CD8-positive, alpha-beta memory T cell (primary cell): ENCODE measurements at regions not wholly inside any gene's neighbourhood (a gene's known extent, or its start where the extent isn't known, plus 50 kb on each side); places are given as distances from the start of the nearest gene placed in this dataset.
"Not testable (repeated sequence)": the region's sequence is repeated elsewhere in the genome, so short reads cannot be mapped to it uniquely, and the experiment has no call there.

Experiments used
- CTCF ChIA-PET: fragments of 350-600 bp; sonication (Branson Sonifier 250); formaldehyde crosslinking; loops from one replicate; lab custom pipeline; 2021; ENCODE audit warnings: antibody characterized with exemption; lab: Charles Lee
- POLR2A ChIA-PET: fragments of 350-600 bp; sonication (Branson Sonifier 250); formaldehyde crosslinking; loops from one replicate; lab custom pipeline; 2021; ENCODE audit warnings: antibody characterized with exemption; lab: Charles Lee
- DNase-seq, 5 donors: peaks; one replicate each; pipeline versions ENCODE4 v3.0.0 to v3.0.0-alpha.2; 2020 to 2022; ENCODE audit warnings: mixed read lengths in 1 of 5
- H3K27ac ChIP-seq: one replicate; pipeline ENCODE4 v1.7.0; 2013; ENCODE audit warnings: low read depth, mild to moderate bottlenecking, low read length, moderate library complexity
- H3K27me3 ChIP-seq: 2 replicates; pipeline ENCODE4 v1.7.0; 2013; ENCODE audit warnings: low read length, mild to moderate bottlenecking; ENCODE audit not compliant: insufficient read depth, poor library complexity, severe bottlenecking
- H3K36me3 ChIP-seq: 2 replicates; pipeline ENCODE4 v1.7.0; 2013; ENCODE audit warnings: mild to moderate bottlenecking, low read length, moderate library complexity; ENCODE audit not compliant: insufficient read depth
- H3K4me1 ChIP-seq: 2 replicates; pipeline ENCODE4 v1.7.0; 2013; ENCODE audit warnings: mild to moderate bottlenecking, low read length, moderate library complexity; ENCODE audit not compliant: insufficient read depth
- H3K4me3 ChIP-seq: 2 replicates; pipeline ENCODE4 v1.7.0; 2013; ENCODE audit warnings: mild to moderate bottlenecking, low read length
- H3K9me3 ChIP-seq: 2 replicates; pipeline ENCODE4 v1.7.0; 2013; ENCODE audit warnings: mild to moderate bottlenecking, low read length
- H3K27ac Mint-ChIP-seq, 8 donors: one replicate each; pipeline ENCODE4 v1.8.0; 2020 to 2021; ENCODE audit warnings: mixed read lengths in 8 of 8, mild to moderate bottlenecking in 6 of 8, inconsistent platforms in 3 of 8, moderate library complexity in 3 of 8
- H3K27me3 Mint-ChIP-seq, 2 donors: one replicate each; pipeline ENCODE4 v1.8.0; 2020 to 2021; ENCODE audit warnings: mixed read lengths in 2 of 2, mild to moderate bottlenecking in 1 of 2, moderate library complexity in 1 of 2
- H3K36me3 Mint-ChIP-seq, 3 donors: one replicate each; pipeline ENCODE4 v1.8.0; 2020 to 2021; ENCODE audit warnings: mixed read lengths in 3 of 3, inconsistent platforms in 1 of 3, mild to moderate bottlenecking in 1 of 3
- H3K4me1 Mint-ChIP-seq, 3 donors: one replicate each; pipeline ENCODE4 v1.8.0; 2020 to 2021; ENCODE audit warnings: mixed read lengths in 3 of 3, inconsistent platforms in 1 of 3, mild to moderate bottlenecking in 1 of 3
- H3K4me3 Mint-ChIP-seq, 7 donors: one replicate each; pipeline ENCODE4 v1.8.0; 2020 to 2021; ENCODE audit warnings: mixed read lengths in 7 of 7, mild to moderate bottlenecking in 6 of 7, moderate library complexity in 4 of 7, inconsistent platforms in 2 of 7
- H3K9me3 Mint-ChIP-seq, 5 donors: one replicate each; pipeline ENCODE4 v1.8.0; 2020 to 2022; ENCODE audit warnings: mixed read lengths in 5 of 5, mild to moderate bottlenecking in 3 of 5, moderate library complexity in 2 of 5, inconsistent platforms in 1 of 5

DNA sequence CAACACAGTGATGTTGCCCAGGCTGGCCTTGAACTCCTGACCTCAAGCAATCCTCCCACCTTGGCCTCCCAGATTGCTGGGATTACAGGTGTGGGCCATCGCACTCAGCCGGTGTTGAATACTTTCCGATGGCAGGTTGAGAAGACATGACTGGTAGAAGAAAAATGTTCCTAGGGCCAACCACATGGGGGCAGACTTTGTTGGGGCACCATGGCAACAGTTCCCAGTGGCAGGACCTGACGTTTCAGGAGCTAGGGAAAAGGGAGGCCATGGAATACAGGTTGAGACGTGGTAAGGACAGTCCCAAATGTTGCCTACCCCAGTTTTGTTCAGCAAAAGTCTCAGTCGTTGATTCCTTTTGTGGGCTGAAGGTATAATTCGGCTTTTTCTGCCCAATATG, 134.6 kb downstream of the ASMT start:
- H3K4me3 ChIP-seq, result no peak overlapping the region
- no peak overlapping the region for H3K27ac ChIP-seq
- no peak overlapping the region for H3K4me3 Mint-ChIP-seq
- peaks cover 0 to 2% of the 10 kb centered on the region in 2 donors for H3K27me3 Mint-ChIP-seq
- H3K27me3 ChIP-seq, result no peaks in the 10 kb centered on the region
- peaks cover 8% of the 10 kb centered on the region in 3 donors for H3K4me1 Mint-ChIP-seq
- no peaks in the 10 kb centered on the region for H3K9me3 ChIP-seq
- H3K9me3 Mint-ChIP-seq, result peaks cover 9 to 36% (median 19%) of the 10 kb centered on the region in 5 donors
- ChIA-PET POLR2A (no interaction called here), CTCF (no interaction called here)
- peaks cover 26 to 56% (median 34%) of the 10 kb centered on the region in 3 donors for H3K36me3 Mint-ChIP-seq
- H3K4me1 ChIP-seq, result no peaks in the 10 kb centered on the region
- H3K27ac Mint-ChIP-seq, result no peak overlapping the region
- DNase-seq, result no peak
- H3K36me3 ChIP-seq, result no peaks in the 10 kb centered on the region

DNA sequence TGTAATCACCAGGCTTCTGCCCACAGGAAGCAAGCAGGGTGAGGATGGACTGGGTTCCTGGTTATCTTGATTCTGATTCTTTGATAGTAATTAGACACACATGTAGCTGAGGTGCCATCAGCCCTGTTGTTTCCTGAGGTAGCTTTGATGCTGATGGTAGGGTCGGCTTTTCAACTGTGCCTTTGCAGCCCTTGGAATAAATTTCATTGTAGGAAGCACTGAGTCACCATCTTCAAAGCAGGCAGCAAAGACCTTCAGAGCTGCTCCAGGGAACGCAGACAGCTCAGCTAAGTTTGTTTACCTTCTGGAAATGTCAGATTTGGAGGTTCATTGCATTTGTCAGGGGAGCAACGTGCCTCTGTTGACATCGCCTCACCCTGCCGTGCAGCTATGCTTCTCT, 135.4 kb downstream of the ASMT start:
- Histone ChIP-seq H3K9me3 (no peaks in the 10 kb centered on the region), H3K27ac (no peak overlapping the region), H3K4me1 (no peaks in the 10 kb centered on the region), H3K4me3 (no peak overlapping the region), H3K36me3 (no peaks in the 10 kb centered on the region), H3K27me3 (no peaks in the 10 kb centered on the region)
- Mint-ChIP-seq H3K4me3 (no peak overlapping the region), H3K36me3 (peaks cover 19 to 51% (median 30%) of the 10 kb centered on the region in 3 donors), H3K27me3 (peaks cover 0 to 2% of the 10 kb centered on the region in 2 donors), H3K4me1 (peaks cover 8% of the 10 kb centered on the region in 3 donors), H3K9me3 (peaks cover 14 to 37% (median 23%) of the 10 kb centered on the region in 5 donors), H3K27ac (no peak overlapping the region)
- ChIA-PET CTCF (no interaction called here), POLR2A (no interaction called here)
- no peak for DNase-seq

DNA sequence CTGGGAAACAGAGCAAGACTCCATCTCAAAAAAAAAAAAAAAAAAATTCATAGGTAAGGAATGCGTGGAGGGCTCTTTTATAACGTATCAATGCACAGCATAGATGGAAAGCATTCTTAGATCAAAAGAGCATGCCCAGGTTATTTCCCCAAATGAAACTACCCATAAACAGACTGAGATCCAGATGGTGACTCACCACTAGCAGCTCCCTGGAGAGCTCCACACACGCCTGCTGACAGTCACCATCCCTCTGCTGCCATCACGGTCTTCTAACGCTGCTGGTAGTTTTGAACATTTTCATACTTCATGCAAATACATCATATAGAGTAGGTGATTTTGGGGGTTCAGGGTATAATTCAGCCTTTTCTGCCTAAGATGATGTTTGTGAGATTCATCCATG, 136.9 kb downstream of the ASMT start:
- Mint-ChIP-seq H3K4me3 (no peak overlapping the region), H3K4me1 (peaks cover 8% of the 10 kb centered on the region in 3 donors), H3K27ac (no peak overlapping the region), H3K9me3 (peaks cover 17 to 41% (median 30%) of the 10 kb centered on the region in 5 donors), H3K36me3 (peaks cover 20 to 48% (median 29%) of the 10 kb centered on the region in 3 donors), H3K27me3 (peaks cover 0 to 2% of the 10 kb centered on the region in 2 donors)
- ChIA-PET POLR2A (no interaction called here), CTCF (no interaction called here)
- no peaks in the 10 kb centered on the region for H3K36me3 ChIP-seq
- no peak overlapping the region for H3K4me3 ChIP-seq
- H3K9me3 ChIP-seq, result no peaks in the 10 kb centered on the region
- DNase-seq, result no peak
- no peak overlapping the region for H3K27ac ChIP-seq
- H3K27me3 ChIP-seq, result no peaks in the 10 kb centered on the region
- no peaks in the 10 kb centered on the region for H3K4me1 ChIP-seq

DNA sequence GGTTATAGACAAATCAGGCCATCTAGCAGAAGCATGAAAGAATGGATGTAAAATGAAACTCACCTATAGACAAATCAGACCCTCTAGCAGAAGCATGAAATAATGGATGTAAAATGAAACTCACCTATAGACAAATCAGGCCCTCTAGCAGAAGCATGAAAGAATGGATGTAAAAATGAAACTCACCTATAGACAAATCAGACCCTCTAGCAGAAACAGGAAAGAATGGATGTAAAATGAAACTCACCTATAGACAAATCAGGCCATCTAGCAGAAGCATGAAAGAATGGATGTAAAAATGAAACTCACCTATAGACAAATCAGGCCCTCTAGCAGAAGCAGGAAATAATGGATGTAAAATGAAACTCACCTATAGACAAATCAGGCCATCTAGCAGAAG, 137.9 kb downstream of the ASMT start:
- H3K4me3 Mint-ChIP-seq, H3K4me1 Mint-ChIP-seq, H3K27me3 ChIP-seq, H3K4me3 ChIP-seq, DNase-seq, H3K27me3 Mint-ChIP-seq, POLR2A ChIA-PET, H3K27ac Mint-ChIP-seq, H3K27ac ChIP-seq, H3K9me3 ChIP-seq, CTCF ChIA-PET, H3K4me1 ChIP-seq, H3K36me3 ChIP-seq: not testable (repeated sequence)
- peaks cover 22 to 42% (median 30%) of the 10 kb centered on the region in 5 donors for H3K9me3 Mint-ChIP-seq
- peaks cover 18 to 49% (median 30%) of the 10 kb centered on the region in 3 donors for H3K36me3 Mint-ChIP-seq

- POLR2A ChIA-PET, result no interaction called here
These were observed 139.2 kb downstream of the ASMT start for GRCh38 chrX:1754077-1754476.

GRCh38 chrX:1763294-1763693, 148.4 kb downstream of the ASMT start:
- POLR2A ChIA-PET, result no interaction called here
- H3K27ac Mint-ChIP-seq, result peak overlapping the region in 3 of 8 donors; percentile 29 to 83 (median 45)
- H3K27me3 ChIP-seq, result no peaks in the 10 kb centered on the region
- no peak overlapping the region for H3K4me3 ChIP-seq
- peaks cover 10 to 19% (median 15%) of the 10 kb centered on the region in 3 donors for H3K4me1 Mint-ChIP-seq
- DNase-seq, result no peak
- H3K36me3 ChIP-seq, result no peaks in the 10 kb centered on the region
- peaks cover 4 to 8% (median 5%) of the 10 kb centered on the region in 3 donors for H3K36me3 Mint-ChIP-seq
- peaks cover 0 to 4% of the 10 kb centered on the region in 2 donors for H3K27me3 Mint-ChIP-seq
- CTCF ChIA-PET, result no interaction called here
- peaks cover 4 to 41% (median 34%) of the 10 kb centered on the region in 5 donors for H3K9me3 Mint-ChIP-seq
- no peaks in the 10 kb centered on the region for H3K9me3 ChIP-seq
- H3K4me1 ChIP-seq, result no peaks in the 10 kb centered on the region
- H3K4me3 Mint-ChIP-seq, result peak overlapping the region in 6 of 7 donors; percentile 16 to 56 (median 44)
- no peak overlapping the region for H3K27ac ChIP-seq

More at GRCh38 chrX:1754077-1754476, 139.2 kb downstream of the ASMT start:
- H3K4me1 Mint-ChIP-seq, result peaks cover 8% of the 10 kb centered on the region in 3 donors
- no peak overlapping the region for H3K4me3 ChIP-seq
- no peak overlapping the region for H3K4me3 Mint-ChIP-seq
- DNase-seq, result no peak
- peaks cover 15 to 45% (median 31%) of the 10 kb centered on the region in 3 donors for H3K36me3 Mint-ChIP-seq
- no peaks in the 10 kb centered on the region for H3K36me3 ChIP-seq
- H3K27me3 Mint-ChIP-seq, result peaks cover 0 to 2% of the 10 kb centered on the region in 2 donors
- no peaks in the 10 kb centered on the region for H3K27me3 ChIP-seq
- CTCF ChIA-PET, result no interaction called here
- no peak overlapping the region for H3K27ac ChIP-seq
- H3K4me1 ChIP-seq, result no peaks in the 10 kb centered on the region
- H3K9me3 ChIP-seq, result no peaks in the 10 kb centered on the region
- H3K9me3 Mint-ChIP-seq, result peaks cover 30 to 45% (median 36%) of the 10 kb centered on the region in 5 donors
- H3K27ac Mint-ChIP-seq, result no peak overlapping the region

- H3K4me1 Mint-ChIP-seq, result peaks cover 10 to 19% (median 15%) of the 10 kb centered on the region in 3 donors
- H3K36me3 Mint-ChIP-seq, H3K9me3 ChIP-seq, H3K27me3 ChIP-seq, H3K27me3 Mint-ChIP-seq, H3K4me3 ChIP-seq, H3K4me1 ChIP-seq, POLR2A ChIA-PET, H3K36me3 ChIP-seq, CTCF ChIA-PET, H3K27ac ChIP-seq: not testable (repeated sequence)
- peak overlapping the region in 6 of 7 donors; percentile 18 to 67 (median 53) for H3K4me3 Mint-ChIP-seq
- H3K27ac Mint-ChIP-seq, result peak overlapping the region in 3 of 8 donors; percentile 45 to 76 (median 69)
- H3K9me3 Mint-ChIP-seq, result peaks cover 8 to 42% (median 35%) of the 10 kb centered on the region in 5 donors
- peak in 1 of 5 donors; percentile 1 for DNase-seq
These were observed 150.1 kb downstream of the ASMT start for GRCh38 chrX:1764883-1765364.

DNA sequence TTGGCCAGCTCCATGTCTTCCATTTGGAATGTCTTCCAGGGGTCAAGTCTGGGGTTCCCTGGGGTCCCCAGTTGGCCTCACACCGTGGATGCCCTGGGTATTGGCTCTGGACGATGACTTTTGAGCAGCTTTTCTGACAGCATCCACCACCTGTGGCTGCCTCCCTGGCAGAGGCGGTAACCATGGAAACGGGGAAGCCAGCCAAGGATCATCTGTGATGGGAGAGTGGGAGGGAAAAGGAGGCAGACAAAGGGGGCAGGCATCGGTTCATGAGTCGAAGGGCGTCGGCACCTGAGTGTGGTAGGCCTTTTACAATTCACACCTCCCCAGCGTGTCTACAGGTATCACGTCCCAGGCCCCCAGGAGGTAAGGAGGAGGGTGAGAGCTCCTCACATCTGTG, 152.2 kb downstream of the ASMT start:
- no peaks in the 10 kb centered on the region for H3K9me3 ChIP-seq
- H3K4me1 ChIP-seq, result no peaks in the 10 kb centered on the region
- POLR2A ChIA-PET, result no interaction called here
- Mint-ChIP-seq H3K27ac (no peak overlapping the region), H3K9me3 (peaks cover 13 to 54% (median 43%) of the 10 kb centered on the region in 5 donors), H3K4me1 (peaks cover 10 to 19% (median 15%) of the 10 kb centered on the region in 3 donors), H3K4me3 (no peak overlapping the region), H3K36me3 (peaks cover 2 to 20% (median 6%) of the 10 kb centered on the region in 3 donors), H3K27me3 (peaks cover 0 to 4% of the 10 kb centered on the region in 2 donors)
- DNase-seq, result no peak
- no peaks in the 10 kb centered on the region for H3K27me3 ChIP-seq
- no peak overlapping the region for H3K4me3 ChIP-seq
- H3K36me3 ChIP-seq, result no peaks in the 10 kb centered on the region
- CTCF ChIA-PET, result no interaction called here
- no peak overlapping the region for H3K27ac ChIP-seq
